ENCODE measurements at regions not wholly inside any gene's neighbourhood (a gene's known extent, or its start where the extent isn't known, plus 50 kb on each side); places are given as distances from the start of the nearest gene placed in this dataset.

DNA sequence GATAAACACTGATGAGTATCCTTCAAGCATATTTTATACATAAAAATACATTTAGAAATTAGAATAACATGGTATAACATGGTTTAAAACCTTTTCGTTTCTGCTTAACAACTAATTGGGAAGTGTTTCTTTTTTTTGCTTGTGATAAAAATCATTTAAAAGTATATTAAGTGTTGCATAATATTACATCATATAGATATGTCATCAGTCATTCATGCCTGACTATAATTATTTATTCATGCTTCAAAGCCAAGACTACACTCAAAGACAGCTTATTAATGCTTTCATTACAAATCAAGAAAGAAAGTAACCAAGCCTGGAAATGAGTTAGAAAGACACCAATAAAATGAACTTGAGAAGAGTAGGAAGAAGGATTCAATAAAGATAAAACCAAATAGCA, 136.6 kb upstream of the TP63 start:
- TF ChIP-seq, protein P1, sequence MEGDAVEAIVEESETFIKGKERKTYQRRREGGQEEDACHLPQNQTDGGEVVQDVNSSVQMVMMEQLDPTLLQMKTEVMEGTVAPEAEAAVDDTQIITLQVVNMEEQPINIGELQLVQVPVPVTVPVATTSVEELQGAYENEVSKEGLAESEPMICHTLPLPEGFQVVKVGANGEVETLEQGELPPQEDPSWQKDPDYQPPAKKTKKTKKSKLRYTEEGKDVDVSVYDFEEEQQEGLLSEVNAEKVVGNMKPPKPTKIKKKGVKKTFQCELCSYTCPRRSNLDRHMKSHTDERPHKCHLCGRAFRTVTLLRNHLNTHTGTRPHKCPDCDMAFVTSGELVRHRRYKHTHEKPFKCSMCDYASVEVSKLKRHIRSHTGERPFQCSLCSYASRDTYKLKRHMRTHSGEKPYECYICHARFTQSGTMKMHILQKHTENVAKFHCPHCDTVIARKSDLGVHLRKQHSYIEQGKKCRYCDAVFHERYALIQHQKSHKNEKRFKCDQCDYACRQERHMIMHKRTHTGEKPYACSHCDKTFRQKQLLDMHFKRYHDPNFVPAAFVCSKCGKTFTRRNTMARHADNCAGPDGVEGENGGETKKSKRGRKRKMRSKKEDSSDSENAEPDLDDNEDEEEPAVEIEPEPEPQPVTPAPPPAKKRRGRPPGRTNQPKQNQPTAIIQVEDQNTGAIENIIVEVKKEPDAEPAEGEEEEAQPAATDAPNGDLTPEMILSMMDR (IDR thresholded peaks at IDR 0.05), result no peak
- TF ChIP-seq POLR2A (IDR thresholded peaks at IDR 0.05), result no peak

Data from heart left ventricle (tissue), 13 donors.